ENCODE measurements at regions not wholly inside any gene's neighbourhood (a gene's known extent, or its start where the extent isn't known, plus 50 kb on each side); places are given as distances from the start of the nearest gene placed in this dataset.

GRCh38 chr4:23062188-23062587 lies 369.5 kb downstream of the GBA3 start:
- Histone ChIP-seq H3K4me3 (ENCODE audit: insufficient read depth, low read length, poor library complexity, severe bottlenecking) (no peak overlapping the region), H3K27ac (ENCODE audit: low read depth, low read length) (no peak overlapping the region), H3K9ac (ENCODE audit: low read length) (no peak overlapping the region), H2AFZ (ENCODE audit: low read depth, low read length, severe bottlenecking) (no peak overlapping the region), H3K9me3 (ENCODE audit: insufficient read depth, low read length) (no peaks in the 10 kb centered on the region), H3K27me3 (ENCODE audit: low read length) (no peaks in the 10 kb centered on the region), H3K4me2 (ENCODE audit: low read depth, low read length, poor library complexity, severe bottlenecking) (no peak overlapping the region), H3K79me2 (ENCODE audit: insufficient read depth, low read length) (no peaks in the 10 kb centered on the region), H3F3A (ENCODE audit: insufficient read depth) (no peaks in the 10 kb centered on the region), H3K36me3 (ENCODE audit: low read length) (no peaks in the 10 kb centered on the region), H3K9me2 (replicated peaks; ENCODE audit: insufficient read depth, low read length) (no peaks in the 10 kb centered on the region), H4K20me1 (ENCODE audit: low read depth, low read length) (no peaks in the 10 kb centered on the region)
- TF ChIP-seq EZH2phosphoT487 (conservative IDR thresholded peaks at IDR 0.05; ENCODE audit: low read length): no peak
- no peak for TF ChIP-seq CTCF (IDR thresholded peaks at IDR 0.05; ENCODE audit: insufficient read depth, low read length, poor library complexity, severe bottlenecking)

DNA sequence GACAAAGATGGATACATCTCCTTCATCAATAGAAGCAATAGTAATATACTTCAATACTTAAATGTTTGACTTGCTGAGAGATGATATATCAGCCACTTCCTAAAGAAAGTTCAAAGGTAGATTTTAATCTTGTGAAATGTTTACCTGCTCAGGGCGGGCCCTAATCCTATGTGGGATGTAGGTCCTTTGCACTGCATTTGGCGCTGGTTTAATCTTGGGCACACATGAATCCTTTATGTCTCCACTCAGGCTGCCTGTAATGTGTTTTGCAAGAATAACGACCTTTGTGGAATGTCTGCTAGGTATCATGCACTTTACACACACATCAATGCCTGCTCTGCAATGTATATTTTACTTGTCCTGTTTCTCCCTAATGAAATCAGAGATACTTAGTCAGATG lies 368.7 kb downstream of the GBA3 start:
- Histone ChIP-seq H3K27me3 (ENCODE audit: low read length) (no peaks in the 10 kb centered on the region), H3K27ac (ENCODE audit: low read depth, low read length) (no peak overlapping the region)

DNA sequence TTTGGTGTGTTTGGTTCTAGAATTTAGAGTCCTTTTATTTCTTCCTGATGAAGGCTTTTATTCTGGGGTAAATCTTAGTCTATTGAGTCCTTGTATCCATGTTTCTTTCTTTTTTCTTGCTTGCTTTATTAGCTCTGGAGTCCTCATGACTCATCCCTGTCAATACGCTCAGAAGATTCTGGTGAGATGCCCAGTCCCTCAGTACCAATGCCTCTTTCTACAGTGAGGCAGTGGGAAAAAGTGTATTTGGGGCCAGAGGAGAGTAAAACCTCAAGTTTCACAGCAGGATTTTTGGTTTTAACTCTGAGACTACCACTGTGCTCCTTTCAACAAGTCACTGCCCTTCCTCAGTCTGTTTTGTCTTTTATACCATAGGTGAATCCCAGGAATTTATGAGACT lies 368.0 kb downstream of the GBA3 start:
- Histone ChIP-seq H3K36me3 (ENCODE audit: low read length) (no peaks in the 10 kb centered on the region), H3K9me2 (replicated peaks; ENCODE audit: insufficient read depth, low read length) (no peaks in the 10 kb centered on the region), H3F3A (ENCODE audit: insufficient read depth) (no peaks in the 10 kb centered on the region), H4K20me1 (ENCODE audit: low read depth, low read length) (no peaks in the 10 kb centered on the region), H3K27me3 (ENCODE audit: low read length) (no peaks in the 10 kb centered on the region), H3K79me2 (ENCODE audit: insufficient read depth, low read length) (no peaks in the 10 kb centered on the region), H3K9ac (ENCODE audit: low read length) (no peak overlapping the region), H3K27ac (ENCODE audit: low read depth, low read length) (no peak overlapping the region), H3K4me3 (ENCODE audit: insufficient read depth, low read length, poor library complexity, severe bottlenecking) (no peak overlapping the region), H2AFZ (ENCODE audit: low read depth, low read length, severe bottlenecking) (no peak overlapping the region), H3K4me2 (ENCODE audit: low read depth, low read length, poor library complexity, severe bottlenecking) (no peak overlapping the region), H3K9me3 (ENCODE audit: insufficient read depth, low read length) (no peaks in the 10 kb centered on the region)
- no peak for TF ChIP-seq CTCF (IDR thresholded peaks at IDR 0.05; ENCODE audit: insufficient read depth, low read length, poor library complexity, severe bottlenecking)
- TF ChIP-seq EZH2phosphoT487 (conservative IDR thresholded peaks at IDR 0.05; ENCODE audit: low read length): no peak

More for the DNA sequence above, 368.7 kb downstream of the GBA3 start:
- no peak overlapping the region for H3K4me3 ChIP-seq (ENCODE audit: insufficient read depth, low read length, poor library complexity, severe bottlenecking)
- H3K36me3 ChIP-seq (ENCODE audit: low read length): no peaks in the 10 kb centered on the region
- H3K79me2 ChIP-seq (ENCODE audit: insufficient read depth, low read length): no peaks in the 10 kb centered on the region
- H3K9me2 ChIP-seq (replicated peaks; ENCODE audit: insufficient read depth, low read length): no peaks in the 10 kb centered on the region
- H3K9me3 ChIP-seq (ENCODE audit: insufficient read depth, low read length): no peaks in the 10 kb centered on the region
- H3K4me2 ChIP-seq (ENCODE audit: low read depth, low read length, poor library complexity, severe bottlenecking): no peak overlapping the region
- no peaks in the 10 kb centered on the region for H4K20me1 ChIP-seq (ENCODE audit: low read depth, low read length)
- no peaks in the 10 kb centered on the region for H3F3A ChIP-seq (ENCODE audit: insufficient read depth)
- H3K9ac ChIP-seq (ENCODE audit: low read length): no peak overlapping the region
- TF ChIP-seq CTCF (IDR thresholded peaks at IDR 0.05; ENCODE audit: insufficient read depth, low read length, poor library complexity, severe bottlenecking) (no peak), EZH2phosphoT487 (conservative IDR thresholded peaks at IDR 0.05; ENCODE audit: low read length) (no peak)
- no peak overlapping the region for H2AFZ ChIP-seq (ENCODE audit: low read depth, low read length, severe bottlenecking)

Data from SU-DHL-6 (cell line).